NCI-H146 (cell line): ENCODE measurements at regions not wholly inside any gene's neighbourhood (a gene's known extent, or its start where the extent isn't known, plus 50 kb on each side); places are given as distances from the start of the nearest gene placed in this dataset.

ENCODE experiments used
- DNase-seq: peaks from one replicate; lab custom pipeline; 2025; lab: John Stamatoyannopoulos, UW

DNA sequence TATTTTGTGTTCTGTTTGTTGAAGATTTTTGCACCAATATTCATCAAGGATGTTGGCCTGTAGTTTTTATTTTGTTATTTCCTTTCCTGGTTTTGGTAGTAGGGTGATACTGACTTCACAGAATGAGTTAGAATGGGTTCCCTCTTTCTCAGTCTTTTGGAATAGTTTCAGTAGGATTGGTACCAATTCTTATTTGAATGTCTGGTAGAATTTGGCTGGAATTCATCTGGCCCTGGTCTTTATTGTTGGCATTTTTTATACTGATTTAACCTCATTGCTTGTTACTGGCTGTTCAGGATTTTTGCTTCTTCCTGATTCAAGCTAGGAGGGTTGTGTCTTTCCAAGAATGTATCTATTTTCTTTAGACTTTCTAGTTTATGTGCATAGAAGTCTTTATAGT lies 263.7 kb downstream of the SOX11 start:
- no peak for DNase-seq

DNA sequence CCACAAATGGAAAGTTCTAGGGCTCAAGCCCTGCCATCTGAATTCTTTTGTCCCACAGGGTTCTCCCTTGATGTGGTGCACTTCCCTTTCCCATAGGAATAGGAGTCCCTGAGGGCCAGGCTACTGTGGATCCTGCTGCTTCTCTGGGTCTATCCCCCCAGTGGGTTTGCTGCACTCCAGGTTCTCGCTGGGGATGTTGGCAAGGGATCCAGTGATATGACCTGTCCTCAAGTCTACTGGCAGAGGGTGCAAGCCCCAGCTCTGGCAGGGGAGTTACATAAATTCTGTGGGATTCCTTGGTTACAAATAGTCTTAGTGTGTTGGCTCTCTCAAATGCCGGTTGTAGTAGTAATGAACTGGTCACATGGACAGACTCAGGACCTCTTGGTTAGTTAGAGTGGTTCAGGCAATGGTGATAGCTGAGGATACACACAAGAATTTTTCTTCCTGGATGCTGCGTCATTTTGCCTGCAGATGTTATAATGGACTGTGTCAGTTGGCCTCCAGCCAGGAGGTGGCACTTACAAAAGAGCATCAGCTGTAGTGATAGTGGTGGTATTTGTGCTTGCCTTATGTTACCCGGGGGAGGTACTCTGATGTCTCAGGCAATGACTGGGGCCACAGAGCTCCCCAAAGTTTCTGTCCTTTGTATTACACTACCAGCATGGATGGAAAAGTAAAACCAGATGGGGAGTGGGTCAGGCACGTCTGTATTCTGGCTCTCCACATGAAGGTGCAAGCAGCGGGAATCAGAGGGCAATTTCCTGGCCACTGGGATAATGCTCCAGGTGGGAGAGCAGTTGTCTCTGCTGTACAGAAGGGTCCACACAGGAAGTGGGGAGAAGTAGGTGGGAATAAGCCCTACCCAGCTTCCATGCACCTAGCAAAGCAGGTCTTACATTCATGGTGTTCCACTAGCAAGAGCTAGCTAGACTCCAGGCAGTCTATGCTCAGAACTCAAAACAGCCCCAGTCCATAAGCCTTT lies 267.9 kb downstream of the SOX11 start:
- DNase-seq = peak; percentile 44

DNA sequence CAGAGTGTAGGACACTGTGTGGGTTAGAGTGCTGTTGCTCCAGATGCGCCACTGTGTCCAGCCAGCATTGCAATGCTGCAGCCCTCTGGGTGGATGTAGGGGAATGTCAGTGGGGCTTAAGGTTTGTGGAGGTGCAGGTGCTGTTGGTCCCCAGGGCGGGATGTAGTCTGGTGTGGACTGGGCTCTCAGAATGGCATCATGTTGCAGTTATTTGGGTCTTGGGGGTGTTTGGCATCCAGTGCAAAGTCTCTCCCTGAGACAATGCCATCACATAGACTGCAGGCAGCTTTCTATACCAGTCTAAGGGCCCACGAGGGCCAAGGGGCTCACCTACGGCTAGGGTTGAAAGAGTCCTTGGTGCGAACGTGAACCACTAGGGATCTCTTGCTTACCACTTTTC lies 275.3 kb downstream of the SOX11 start:
- DNase-seq = no peak

DNA sequence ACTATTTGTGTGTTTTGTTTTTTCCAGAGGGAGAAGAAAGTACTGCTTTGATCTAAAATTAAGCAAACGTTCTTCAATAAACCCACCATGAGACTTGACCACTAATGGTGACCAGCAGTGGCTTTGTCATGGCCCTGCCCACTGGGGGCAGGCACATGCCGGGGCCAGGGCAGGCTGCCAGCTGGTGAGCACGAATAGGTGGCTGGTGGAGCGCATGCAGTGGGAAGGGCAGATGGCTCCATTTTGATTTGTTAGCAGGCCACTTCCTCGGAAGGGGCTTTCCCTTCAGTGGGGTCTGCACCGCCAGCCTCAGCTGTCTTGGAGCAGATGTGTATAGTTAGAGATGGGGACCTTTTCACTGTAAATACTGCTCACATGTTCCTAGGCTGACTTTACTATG lies 277.1 kb downstream of the SOX11 start:
- DNase-seq = no peak

DNA sequence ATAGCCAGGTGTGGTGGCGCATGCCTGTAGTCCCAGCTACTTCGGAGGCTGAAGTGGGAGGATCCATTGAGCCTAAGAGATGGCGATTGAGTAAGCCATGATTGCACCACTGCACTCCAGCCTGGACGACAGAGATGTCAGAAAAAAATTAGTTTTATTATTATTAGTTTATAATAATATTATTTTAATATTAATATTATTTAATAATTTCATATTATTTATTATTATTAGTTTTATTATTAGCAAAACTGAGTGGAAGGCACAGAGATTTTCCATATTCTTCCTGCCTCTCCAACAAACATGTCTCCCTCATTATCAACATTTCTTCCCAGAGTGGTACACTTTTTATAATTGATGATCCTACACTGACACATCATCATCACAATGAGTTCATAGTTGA lies 278.2 kb downstream of the SOX11 start:
- no peak for DNase-seq

DNA sequence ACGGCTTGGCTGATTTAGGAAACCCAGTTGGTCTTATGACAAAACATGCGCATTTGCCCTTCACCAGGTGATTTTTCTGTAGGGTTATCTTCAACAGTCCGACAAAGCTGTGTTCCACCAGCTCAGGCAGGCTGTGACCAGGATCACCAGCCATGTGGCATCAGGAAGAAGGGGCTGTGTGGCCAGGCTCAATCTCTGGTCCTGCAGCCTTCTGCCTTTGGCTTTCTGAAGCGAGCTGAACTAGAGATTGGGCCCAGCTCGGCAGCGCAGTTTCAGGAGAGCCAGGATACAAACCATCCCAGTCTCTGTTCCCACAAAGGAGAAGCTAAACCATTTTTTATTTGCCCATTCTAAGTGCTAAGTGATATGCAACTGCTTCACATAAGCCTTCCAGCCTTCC lies 282.3 kb downstream of the SOX11 start:
- DNase-seq = no peak

DNA sequence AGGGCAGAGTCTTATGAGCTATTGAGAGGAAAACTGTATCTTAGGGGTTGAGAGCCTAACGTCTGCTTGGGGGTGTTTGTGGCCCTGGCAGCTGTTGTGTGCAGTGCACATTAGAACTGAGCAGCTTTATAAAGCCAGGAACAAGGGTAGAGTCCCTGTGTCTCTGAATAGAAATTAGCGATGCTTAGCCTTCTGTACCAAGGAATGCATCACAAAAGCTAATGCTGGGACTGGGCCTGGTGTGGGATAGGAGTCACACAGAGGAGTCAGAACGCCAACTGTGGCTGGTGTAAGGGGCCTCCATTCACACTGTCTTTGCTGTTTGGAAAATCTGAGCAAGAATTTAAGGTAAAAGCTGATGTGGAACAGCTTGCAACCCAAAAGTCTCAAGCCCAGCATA lies 283.2 kb downstream of the SOX11 start:
- DNase-seq = no peak

DNA sequence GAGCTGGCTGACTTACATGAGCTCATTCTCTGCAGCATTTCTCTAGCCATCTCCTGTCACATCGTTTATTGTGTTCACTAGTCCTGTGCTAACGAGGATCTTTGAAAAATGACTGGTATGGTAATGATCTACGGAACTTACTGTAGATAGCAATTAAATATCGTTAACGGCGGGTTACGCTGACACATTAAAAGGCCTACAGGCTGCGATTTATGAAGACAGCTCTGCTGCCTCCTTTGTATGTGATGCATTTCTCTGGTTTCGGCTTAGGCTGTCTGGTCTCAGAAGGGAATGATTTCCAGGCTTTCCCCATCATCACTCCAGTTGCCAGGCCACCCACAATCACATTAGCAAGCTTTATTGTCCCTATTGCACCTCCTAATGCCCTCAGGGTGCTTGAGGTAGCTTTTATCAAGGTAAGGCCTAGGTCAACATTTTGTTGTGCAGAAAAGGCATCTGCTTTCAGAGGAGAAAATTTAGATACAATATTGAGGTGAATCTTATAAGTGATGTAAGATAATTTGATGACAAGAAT lies 284.4 kb downstream of the SOX11 start:
- peak; percentile 17 for DNase-seq

DNA sequence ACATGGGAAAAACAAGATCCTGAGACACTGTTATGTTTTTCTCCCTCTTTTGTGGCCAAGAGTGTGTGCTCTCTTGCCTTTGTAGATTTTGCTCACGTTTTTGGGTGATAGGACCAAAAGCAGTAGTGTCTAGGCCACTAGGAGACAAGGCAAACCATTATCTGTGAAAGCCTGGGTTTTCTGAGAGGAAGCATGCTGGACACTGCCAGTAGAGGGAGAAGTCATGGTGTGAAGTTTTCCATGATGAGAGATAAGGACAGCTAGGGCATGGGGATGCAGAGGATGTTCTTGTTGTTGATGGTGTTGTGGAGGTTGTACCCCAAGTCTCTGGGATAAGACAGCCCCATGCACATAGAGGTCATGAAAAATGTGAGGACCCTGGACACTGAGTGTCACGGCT lies 285.3 kb downstream of the SOX11 start:
- DNase-seq = no peak

DNA sequence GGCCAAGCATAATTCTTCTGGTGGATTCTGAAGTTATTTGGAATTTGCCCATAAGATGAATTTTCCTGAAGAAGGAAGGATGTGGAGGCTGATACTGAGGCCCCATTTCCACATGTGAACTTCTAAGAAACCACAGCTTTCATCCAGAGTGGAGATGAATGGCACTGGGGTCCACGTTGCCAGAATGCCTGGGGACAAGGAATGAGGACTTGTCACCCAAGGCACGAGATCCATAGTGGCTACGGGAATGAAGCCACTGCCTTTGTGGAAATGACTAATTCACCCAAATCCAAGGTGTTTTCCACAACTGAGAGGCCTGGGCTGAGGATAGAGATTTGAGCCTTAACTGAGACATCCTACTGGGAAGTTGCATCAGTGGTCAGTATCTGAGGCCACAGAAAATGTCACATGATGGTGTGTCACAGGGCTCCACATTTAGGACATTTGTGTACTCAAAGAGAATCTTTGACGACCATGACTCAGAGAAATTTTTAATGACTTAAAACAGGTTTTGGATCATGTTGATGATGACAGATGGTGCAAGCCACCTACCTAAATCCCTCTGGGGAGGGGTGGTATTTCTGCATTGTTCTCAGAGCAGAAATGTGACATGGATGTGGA lies 286.1 kb downstream of the SOX11 start:
- DNase-seq = no peak

DNA sequence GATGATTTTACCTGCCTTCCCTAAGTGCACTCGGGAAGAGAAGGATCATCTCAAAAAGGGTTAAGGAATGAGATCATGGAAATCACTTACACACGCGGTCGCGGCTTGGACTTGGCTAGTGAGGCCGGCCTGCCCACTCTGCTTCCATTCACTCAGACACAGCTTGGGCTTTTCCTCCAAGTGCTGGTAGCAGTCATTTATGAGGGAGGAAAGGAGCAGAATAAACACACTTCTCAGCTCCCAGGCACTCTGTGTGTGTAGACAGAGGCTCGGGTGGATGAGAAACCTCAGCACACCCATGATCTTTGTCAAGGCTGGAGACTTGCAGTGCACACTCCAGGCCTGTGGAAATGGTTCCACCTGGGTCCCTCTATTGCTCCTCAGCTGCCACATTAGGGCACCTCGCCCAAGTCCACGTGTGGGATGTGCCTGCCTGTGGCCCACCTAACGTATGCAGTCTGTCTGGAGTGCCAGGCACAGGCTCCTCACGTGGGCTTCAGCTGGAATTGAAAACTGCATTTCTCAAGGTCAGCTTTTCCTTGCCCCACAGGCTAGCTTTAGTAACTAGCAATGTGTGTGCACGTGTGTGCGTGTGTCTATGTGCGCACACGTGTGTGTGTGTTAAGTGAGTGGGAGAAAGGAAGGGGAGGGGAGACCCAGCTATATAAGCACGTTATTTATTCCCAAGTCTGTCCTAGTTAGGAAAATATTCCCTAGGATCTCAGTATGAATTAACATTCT lies 288.4 kb downstream of the SOX11 start:
- peak; percentile 18 for DNase-seq

DNA sequence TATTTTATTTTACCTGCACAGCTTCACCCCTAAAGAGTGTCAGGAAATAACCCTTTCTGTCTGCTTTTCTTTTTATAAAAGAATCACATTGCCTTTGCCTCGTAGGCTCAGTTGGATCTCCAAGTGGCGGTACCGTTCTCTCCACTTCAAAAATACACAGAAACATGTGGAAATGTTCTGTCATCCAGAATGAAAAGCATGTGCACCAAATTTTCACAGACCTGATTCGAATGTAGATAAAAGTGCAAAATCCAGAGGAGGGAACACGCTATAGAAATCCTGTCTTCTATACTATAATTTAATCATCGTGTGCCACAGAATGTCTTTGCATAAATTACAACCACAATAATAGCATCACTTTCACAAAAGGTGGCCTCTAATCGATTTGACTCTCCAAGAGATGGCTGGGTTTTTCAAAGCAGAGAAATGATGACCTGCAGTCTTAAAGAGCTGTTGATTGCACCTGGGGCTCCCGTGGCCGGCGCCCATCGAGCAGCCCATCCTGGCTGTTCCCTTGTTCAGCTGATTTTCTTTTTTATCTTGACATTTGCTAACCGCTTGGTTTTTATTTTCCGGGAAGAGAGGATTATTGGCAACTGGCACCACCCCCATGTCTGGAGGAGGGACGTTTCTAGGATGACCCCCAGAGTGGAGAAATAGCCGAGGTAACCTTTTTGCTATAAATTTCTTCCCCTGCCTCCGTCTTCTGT lies 290.2 kb downstream of the SOX11 start:
- peak; percentile 78 for DNase-seq

DNA sequence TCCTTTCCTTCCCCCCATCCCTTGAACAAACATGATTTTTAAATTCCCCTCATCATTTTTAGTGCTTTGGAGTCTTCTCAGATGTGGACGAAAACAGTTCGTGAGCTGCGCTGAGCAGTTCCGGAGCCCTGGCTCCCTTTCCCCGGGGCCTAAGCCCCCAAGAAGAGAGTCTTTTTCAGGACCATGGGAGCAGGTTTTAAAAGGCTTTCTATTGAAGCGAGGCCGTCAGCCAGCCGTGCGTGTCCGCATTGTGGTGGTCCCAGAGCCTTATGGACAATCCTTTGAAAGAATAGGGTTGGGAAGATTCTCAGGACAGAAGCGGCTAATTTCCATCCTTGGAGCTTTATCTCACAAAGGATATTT lies 290.7 kb downstream of the SOX11 start:
- DNase-seq = peak; percentile 37

DNA sequence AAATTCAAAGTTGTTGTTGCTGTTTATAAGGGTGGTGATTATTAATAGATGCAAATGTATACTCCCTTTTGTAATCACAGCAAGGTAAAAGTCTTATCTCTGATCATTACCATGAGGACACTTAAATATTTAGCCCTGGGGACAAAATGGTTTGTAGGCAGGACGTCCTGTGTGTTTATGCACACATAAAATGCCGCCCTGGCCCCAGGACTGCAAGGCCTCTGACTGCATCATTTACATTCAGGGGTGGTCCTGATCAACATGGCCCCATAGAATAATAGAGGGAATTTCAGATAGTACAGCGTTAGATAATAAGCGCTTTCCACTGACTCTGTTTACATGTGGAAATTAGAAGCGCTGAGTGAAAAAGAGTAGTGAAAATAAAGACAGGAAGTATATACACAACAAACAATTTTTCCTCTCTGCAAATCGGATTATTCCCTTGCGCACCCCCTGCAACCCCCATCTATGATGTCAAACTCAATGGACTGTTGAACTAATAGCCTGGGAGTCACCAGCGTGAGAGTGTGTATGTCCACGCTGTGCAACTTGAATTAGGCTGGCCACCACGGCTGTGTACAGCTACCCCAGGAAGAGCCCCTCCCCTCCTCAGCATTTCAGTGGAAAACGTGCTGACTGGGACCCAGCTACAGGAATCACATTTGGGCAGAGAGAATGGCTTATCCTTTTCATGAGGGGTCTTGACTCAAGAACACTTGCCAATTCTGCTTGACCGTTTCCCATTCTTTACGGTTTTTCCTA lies 291.5 kb downstream of the SOX11 start:
- no peak for DNase-seq

DNA sequence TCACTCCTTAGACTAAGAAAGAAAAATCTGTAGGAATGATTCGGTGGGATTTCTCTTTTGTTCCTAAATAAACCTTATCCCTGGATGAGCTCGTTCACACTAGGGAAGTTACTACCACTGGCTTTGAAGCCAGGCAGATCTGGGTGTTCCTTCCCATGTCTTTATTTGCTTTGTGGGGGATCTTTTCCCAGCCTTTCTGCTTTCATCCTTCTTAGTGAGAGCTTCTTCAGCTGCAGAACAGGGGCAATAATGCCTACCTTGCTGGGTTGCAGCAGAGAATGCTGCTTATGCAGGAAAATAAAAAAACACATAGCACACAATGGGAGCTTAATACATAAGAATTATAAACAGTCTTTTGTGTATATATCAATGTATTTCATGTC lies 292.1 kb downstream of the SOX11 start:
- DNase-seq = no peak

DNA sequence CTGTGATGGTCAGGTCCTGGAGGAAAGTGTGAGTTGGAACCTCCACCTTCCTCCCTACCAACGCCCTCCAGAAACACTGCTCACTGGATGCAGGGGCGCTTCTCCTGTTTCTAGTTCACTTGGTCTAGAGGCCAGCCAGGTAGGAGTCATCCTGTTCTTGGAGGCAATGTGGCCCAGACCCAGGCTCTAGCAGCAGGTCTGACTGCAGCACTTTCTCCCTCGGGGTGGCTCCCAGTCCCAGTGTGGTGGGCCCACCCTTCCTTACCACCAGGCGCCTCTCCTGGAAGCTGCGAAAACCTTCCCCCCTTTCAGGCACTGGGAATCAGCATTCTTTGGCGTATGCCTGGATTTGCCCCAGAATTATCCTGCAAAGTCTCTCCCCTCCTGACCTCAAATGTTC lies 292.8 kb downstream of the SOX11 start:
- no peak for DNase-seq

DNA sequence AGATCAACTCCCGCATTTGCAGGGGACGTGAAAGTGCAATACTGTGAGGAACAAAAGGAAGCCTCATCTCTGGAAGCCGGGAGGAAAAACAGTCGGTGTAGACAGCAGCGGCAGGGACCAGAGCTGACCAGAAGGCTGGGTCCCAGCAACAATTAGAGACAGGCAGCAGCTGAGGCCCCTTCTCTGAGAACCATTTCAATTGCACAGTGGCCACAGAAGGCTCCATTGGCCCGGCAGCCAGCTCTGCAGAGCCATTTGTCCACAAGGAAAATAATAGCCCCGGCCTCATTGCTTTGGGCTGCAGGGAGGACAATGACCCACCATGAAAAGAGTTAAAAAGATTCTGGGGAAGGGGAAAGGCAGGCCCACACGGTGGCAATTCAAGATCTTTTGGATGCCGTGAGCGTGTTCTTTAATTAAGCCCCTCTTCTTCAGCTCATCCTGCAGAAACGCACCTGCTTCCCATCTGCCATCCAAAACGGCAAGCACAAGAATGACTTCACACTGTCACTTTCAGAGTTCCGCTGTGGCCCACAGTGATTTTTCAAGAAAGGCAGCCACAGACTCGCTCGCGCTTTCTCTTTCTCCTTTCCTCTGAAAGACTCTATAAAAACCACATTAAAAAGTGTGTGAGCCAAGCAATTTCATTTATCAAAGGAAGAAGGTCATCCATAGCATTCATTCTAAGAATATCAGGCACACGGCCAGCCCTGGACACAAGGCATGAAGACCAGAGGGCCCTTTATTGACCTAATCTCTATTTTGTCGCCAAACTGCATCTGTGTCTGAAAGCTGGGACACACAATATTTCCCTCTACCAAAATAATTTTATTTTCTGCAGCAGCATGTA lies 293.6 kb downstream of the SOX11 start:
- DNase-seq = no peak

DNA sequence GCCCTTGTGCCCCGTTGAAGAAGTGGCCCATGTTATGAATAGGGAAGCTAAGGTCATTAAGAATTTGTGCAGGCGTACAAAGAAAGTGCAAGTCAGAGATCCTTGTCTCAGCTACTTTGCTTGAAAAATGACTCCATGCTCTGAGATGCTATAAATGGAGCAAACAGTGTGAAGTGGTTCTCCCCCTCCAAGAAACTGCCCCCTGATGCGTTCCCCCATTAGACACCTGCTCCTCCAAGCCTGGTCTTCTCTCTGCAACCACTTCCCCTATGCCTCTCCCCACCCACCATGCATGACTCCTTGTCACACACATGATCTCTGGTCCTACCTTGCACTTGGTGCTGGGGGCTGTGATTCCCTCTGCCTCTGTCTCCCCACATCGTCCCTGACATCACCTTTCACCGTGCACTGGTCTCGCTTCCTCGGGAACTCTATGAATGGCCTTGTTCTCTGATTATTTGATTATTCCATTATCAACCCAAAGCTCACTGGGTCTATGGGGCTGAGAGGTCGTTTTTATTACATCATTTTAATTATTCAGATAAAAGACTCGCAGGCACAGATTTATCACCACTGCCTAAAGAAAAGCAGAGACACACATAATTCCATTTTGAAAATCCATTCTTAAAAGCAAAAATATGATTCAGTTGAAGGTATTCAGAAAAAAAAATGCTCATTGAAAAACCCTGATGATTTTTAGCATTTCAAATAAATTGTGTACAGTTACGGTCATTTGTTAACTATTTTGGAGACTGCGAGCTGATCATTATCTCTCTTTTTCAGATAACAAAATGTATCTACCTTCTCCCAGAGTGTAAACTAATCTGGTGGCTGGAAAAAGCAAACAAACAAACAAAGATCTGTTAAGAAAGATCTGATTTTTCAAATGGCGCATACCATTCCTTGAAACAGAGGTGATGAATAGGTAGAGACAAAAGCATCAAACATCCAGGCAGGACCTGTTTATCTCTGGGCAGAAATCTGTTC lies 294.9 kb downstream of the SOX11 start:
- DNase-seq = no peak

DNA sequence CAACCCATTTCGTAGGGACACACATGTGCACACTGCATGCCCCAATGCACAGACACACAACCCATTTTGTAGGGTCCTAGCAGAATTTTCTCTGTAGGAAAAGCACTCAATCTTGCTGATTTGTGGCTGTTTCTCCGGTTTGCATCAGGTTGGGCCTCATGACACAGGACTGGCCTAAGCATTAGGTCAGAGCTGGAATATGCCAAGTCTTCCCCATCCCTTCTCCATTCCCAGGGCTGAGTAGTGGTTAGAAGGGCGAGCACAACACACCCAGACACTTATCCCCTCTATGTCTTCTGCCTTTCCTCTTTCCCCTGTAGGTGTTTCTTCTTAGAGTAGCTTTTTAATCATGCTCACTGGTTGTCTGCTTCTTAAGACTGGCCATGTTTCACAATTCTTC lies 295.9 kb downstream of the SOX11 start:
- DNase-seq = no peak
